ENCODE measurements at regions not wholly inside any gene's neighbourhood (a gene's known extent, or its start where the extent isn't known, plus 50 kb on each side); places are given as distances from the start of the nearest gene placed in this dataset.

GRCh38 chr10:3417096-3417495 is 244.5 kb upstream of the PITRM1 start:
- H3K9me3 ChIP-seq, result no peaks in the 10 kb centered on the region
- intact Hi-C loops (cut with DNase I; ENCODE audit: low total_unique reads), result no loop called here
- TF ChIP-seq POLR2A (IDR thresholded peaks at IDR 0.05), result no peak
- TF ChIP-seq CTCF (IDR thresholded peaks at IDR 0.05), result no peak

GRCh38 chr10:3415878-3416605 is 243.5 kb upstream of the PITRM1 start:
- intact Hi-C loops (cut with DNase I; ENCODE audit: low total_unique reads), result no loop called here
- Histone ChIP-seq H3K4me3 (no peak overlapping the region), H3K27ac (no peak overlapping the region), H3K9me3 (no peaks in the 10 kb centered on the region), H3K27me3 (no peaks in the 10 kb centered on the region), H3K36me3 (no peaks in the 10 kb centered on the region), H3K4me1 (no peaks in the 10 kb centered on the region)
- DNase-seq, result no peak
- no peak for TF ChIP-seq POLR2A (IDR thresholded peaks at IDR 0.05)
- TF ChIP-seq CTCF (IDR thresholded peaks at IDR 0.05), result no peak

More at GRCh38 chr10:3417096-3417495, 244.5 kb upstream of the PITRM1 start:
- Histone ChIP-seq H3K4me3 (no peak overlapping the region), H3K27me3 (no peaks in the 10 kb centered on the region), H3K4me1 (no peaks in the 10 kb centered on the region), H3K36me3 (no peaks in the 10 kb centered on the region), H3K27ac (no peak overlapping the region)
- no peak for DNase-seq

GRCh38 chr10:3415038-3415736 is 242.6 kb upstream of the PITRM1 start:
- H3K36me3 ChIP-seq, result no peaks in the 10 kb centered on the region
- TF ChIP-seq POLR2A (IDR thresholded peaks at IDR 0.05), result no peak
- no peak for TF ChIP-seq CTCF (IDR thresholded peaks at IDR 0.05)
- H3K9me3 ChIP-seq, result no peaks in the 10 kb centered on the region
- no peaks in the 10 kb centered on the region for H3K4me1 ChIP-seq
- intact Hi-C loops (cut with DNase I; ENCODE audit: low total_unique reads), result no loop called here
- no peak overlapping the region for H3K4me3 ChIP-seq
- no peak overlapping the region for H3K27ac ChIP-seq
- no peaks in the 10 kb centered on the region for H3K27me3 ChIP-seq
- no peak for DNase-seq

- no peak for DNase-seq
- intact Hi-C loops (cut with DNase I; ENCODE audit: low total_unique reads), result no loop called here
- Histone ChIP-seq H3K4me3 (no peak overlapping the region), H3K9me3 (no peaks in the 10 kb centered on the region), H3K27ac (no peak overlapping the region), H3K27me3 (no peaks in the 10 kb centered on the region), H3K4me1 (no peaks in the 10 kb centered on the region), H3K36me3 (no peaks in the 10 kb centered on the region)
- TF ChIP-seq POLR2A (IDR thresholded peaks at IDR 0.05) (no peak), CTCF (IDR thresholded peaks at IDR 0.05) (no peak)
These were observed 242.1 kb upstream of the PITRM1 start for GRCh38 chr10:3414667-3415023.

- no peaks in the 10 kb centered on the region for H3K9me3 ChIP-seq
- intact Hi-C loops (cut with DNase I; ENCODE audit: low total_unique reads), result no loop called here
- DNase-seq, result no peak
- H3K4me1 ChIP-seq, result no peaks in the 10 kb centered on the region
- no peaks in the 10 kb centered on the region for H3K36me3 ChIP-seq
- H3K27ac ChIP-seq, result no peak overlapping the region
- H3K4me3 ChIP-seq, result no peak overlapping the region
- H3K27me3 ChIP-seq, result no peaks in the 10 kb centered on the region
- TF ChIP-seq CTCF (IDR thresholded peaks at IDR 0.05) (no peak), POLR2A (IDR thresholded peaks at IDR 0.05) (no peak)
These were observed 241.5 kb upstream of the PITRM1 start for GRCh38 chr10:3413937-3414666.
